CD4-positive, alpha-beta T cell (primary cell): ENCODE measurements at regions not wholly inside any gene's neighbourhood (a gene's known extent, or its start where the extent isn't known, plus 50 kb on each side); places are given as distances from the start of the nearest gene placed in this dataset.

Source experiments
- ATAC-seq: fragments of 200-7000 bp; cut with Tn5 transposase; one replicate; pipeline ENCODE4 v1.10.0; 2022; ENCODE audit warnings: mild to moderate bottlenecking; ENCODE audit not compliant: poor library complexity
- CTCF ChIA-PET: fragments of 350-600 bp; sonication (Branson Sonifier 250); formaldehyde crosslinking; loops from one replicate; lab custom pipeline; 2021; ENCODE audit warnings: antibody characterized with exemption, inconsistent platforms; lab: Charles Lee
- POLR2A ChIA-PET: fragments of 350-600 bp; sonication (Branson Sonifier 250); formaldehyde crosslinking; loops from one replicate; lab custom pipeline; 2021; ENCODE audit warnings: antibody characterized with exemption, inconsistent platforms; lab: Charles Lee
- DNase-seq, 14 experiments: peaks; one replicate each; pipeline ENCODE4 v3.0.0-alpha.2; 2013 to 2020; ENCODE audit warnings: mixed read lengths in 2 of 14
- H3K27ac ChIP-seq, 2 donors: one replicate each; pipeline versions ENCODE4 v1.5.1 to v1.7.0; 2013; ENCODE audit warnings: low read length in 2 of 2, low read depth in 1 of 2, mild to moderate bottlenecking in 1 of 2
- H3K27me3 ChIP-seq, 2 experiments: 1 replicate in 1 of 2; 2 replicates in 1 of 2; pipeline versions ENCODE4 v1.6.1 to v1.7.0; 2013; ENCODE audit warnings: low read length in 2 of 2, control low read depth in 1 of 2, mild to moderate bottlenecking in 1 of 2, moderate library complexity in 1 of 2; ENCODE audit not compliant: insufficient read depth in 2 of 2, control insufficient read depth in 1 of 2
- H3K36me3 ChIP-seq: one replicate; pipeline ENCODE4 v1.6.1; 2013; ENCODE audit warnings: low read length, control low read depth; ENCODE audit not compliant: insufficient read depth
- H3K4me1 ChIP-seq: one replicate; pipeline ENCODE4 v1.6.1; 2013; ENCODE audit warnings: low read length, control low read depth; ENCODE audit not compliant: insufficient read depth
- H3K4me3 ChIP-seq: one replicate; pipeline ENCODE4 v1.5.1; 2013; ENCODE audit warnings: mild to moderate bottlenecking, low read length, moderate library complexity
- H3K9me3 ChIP-seq, 2 experiments: 1 replicate in 1 of 2; 2 replicates in 1 of 2; pipeline versions ENCODE4 v1.6.1 to v1.7.0; 2013; ENCODE audit warnings: low read length in 2 of 2, mild to moderate bottlenecking in 2 of 2, control low read depth in 1 of 2, moderate library complexity in 1 of 2; ENCODE audit not compliant: control insufficient read depth in 1 of 2, insufficient read depth in 1 of 2
- H3K27ac Mint-ChIP-seq: one replicate; pipeline ENCODE4 v1.8.0; 2020; ENCODE audit warnings: mixed read lengths
- H3K27me3 Mint-ChIP-seq: one replicate; pipeline ENCODE4 v1.8.0; 2021; ENCODE audit warnings: mixed read lengths
- H3K36me3 Mint-ChIP-seq: one replicate; pipeline ENCODE4 v1.8.0; 2021; ENCODE audit warnings: low read depth, mixed read lengths
- H3K4me1 Mint-ChIP-seq: one replicate; pipeline ENCODE4 v1.8.0; 2021; ENCODE audit warnings: low read depth, mixed read lengths
- H3K4me3 Mint-ChIP-seq: one replicate; pipeline ENCODE4 v1.8.0; 2020; ENCODE audit warnings: mild to moderate bottlenecking, mixed read lengths
- H3K9me3 Mint-ChIP-seq: one replicate; pipeline ENCODE4 v1.8.0; 2020; ENCODE audit warnings: mixed read lengths
- CTCF ChIP-seq: fragments of 200-600 bp; IDR thresholded peaks from one replicate; pipeline ENCODE4 v1.8.0; 2022; ENCODE audit warnings: antibody characterized with exemption, mild to moderate bottlenecking
- intact Hi-C, 2 experiments: fragments of 100-400 bp; cut with DNase I in 1 of 2; cut with micrococcal nuclease in 1 of 2; formaldehyde crosslinking; loops; one replicate each; pipeline versions ENCODE4 v1.15.1 to v1.9.0; 2023 to 2025; cut with DNase I, micrococcal nuclease

- Mint-ChIP-seq H3K4me3 (no peak overlapping the region), H3K27ac (no peak overlapping the region), H3K27me3 (peaks cover 21% of the 10 kb centered on the region), H3K4me1 (no peaks in the 10 kb centered on the region), H3K9me3 (no peaks in the 10 kb centered on the region), H3K36me3 (no peaks in the 10 kb centered on the region)
- Histone ChIP-seq H3K36me3 (no peaks in the 10 kb centered on the region), H3K9me3 (peaks cover 0 to 29% of the 10 kb centered on the region in 2 experiments), H3K4me1 (no peaks in the 10 kb centered on the region), H3K27me3 (no peaks in the 10 kb centered on the region), H3K4me3 (no peak overlapping the region), H3K27ac (no peak overlapping the region)
- no peak for DNase-seq
- no peak for TF ChIP-seq CTCF
- POLR2A ChIA-PET = no interaction called here
- intact Hi-C loops = no loop called here
- ATAC-seq = no peak
- CTCF ChIA-PET = no interaction called here
Observed at GRCh38 chr13:22933571-22934181, 247.1 kb upstream of the SGCG start.

GRCh38 chr13:22934744-22935523 lies 245.8 kb upstream of the SGCG start:
- TF ChIP-seq CTCF = no peak
- intact Hi-C loops = no loop called here
- H3K27me3 ChIP-seq = no peaks in the 10 kb centered on the region
- Mint-ChIP-seq H3K36me3 (no peaks in the 10 kb centered on the region), H3K9me3 (no peaks in the 10 kb centered on the region), H3K27ac (no peak overlapping the region), H3K4me1 (no peaks in the 10 kb centered on the region), H3K4me3 (no peak overlapping the region), H3K27me3 (peaks cover 9% of the 10 kb centered on the region)
- H3K4me3 ChIP-seq = no peak overlapping the region
- no peaks in the 10 kb centered on the region for H3K36me3 ChIP-seq
- H3K27ac ChIP-seq = no peak overlapping the region
- ChIA-PET CTCF (no interaction called here), POLR2A (no interaction called here)
- H3K4me1 ChIP-seq = no peaks in the 10 kb centered on the region
- H3K9me3 ChIP-seq = peaks cover 0 to 36% of the 10 kb centered on the region in 2 experiments
- DNase-seq = no peak
- ATAC-seq = no peak

GRCh38 chr13:22936228-22936627 lies 244.6 kb upstream of the SGCG start:
- ATAC-seq (no peak), DNase-seq (no peak)
- no peak for TF ChIP-seq CTCF
- H3K27ac Mint-ChIP-seq = no peak overlapping the region
- Histone ChIP-seq H3K27ac (no peak overlapping the region), H3K4me3 (no peak overlapping the region), H3K27me3 (no peaks in the 10 kb centered on the region), H3K4me1 (no peaks in the 10 kb centered on the region), H3K36me3 (no peaks in the 10 kb centered on the region), H3K9me3 (peaks cover 0 to 36% of the 10 kb centered on the region in 2 experiments)
- CTCF ChIA-PET = no interaction called here
- no peaks in the 10 kb centered on the region for H3K36me3 Mint-ChIP-seq
- no peaks in the 10 kb centered on the region for H3K27me3 Mint-ChIP-seq
- POLR2A ChIA-PET = no interaction called here
- H3K4me3 Mint-ChIP-seq = no peak overlapping the region
- H3K4me1 Mint-ChIP-seq = no peaks in the 10 kb centered on the region
- H3K9me3 Mint-ChIP-seq = no peaks in the 10 kb centered on the region
- intact Hi-C loops = no loop called here
